ENCODE measurements at regions not wholly inside any gene's neighbourhood (a gene's known extent, or its start where the extent isn't known, plus 50 kb on each side); places are given as distances from the start of the nearest gene placed in this dataset.
"Not testable (repeated sequence)": the region's sequence is repeated elsewhere in the genome, so short reads cannot be mapped to it uniquely, and the experiment has no call there.

DNA sequence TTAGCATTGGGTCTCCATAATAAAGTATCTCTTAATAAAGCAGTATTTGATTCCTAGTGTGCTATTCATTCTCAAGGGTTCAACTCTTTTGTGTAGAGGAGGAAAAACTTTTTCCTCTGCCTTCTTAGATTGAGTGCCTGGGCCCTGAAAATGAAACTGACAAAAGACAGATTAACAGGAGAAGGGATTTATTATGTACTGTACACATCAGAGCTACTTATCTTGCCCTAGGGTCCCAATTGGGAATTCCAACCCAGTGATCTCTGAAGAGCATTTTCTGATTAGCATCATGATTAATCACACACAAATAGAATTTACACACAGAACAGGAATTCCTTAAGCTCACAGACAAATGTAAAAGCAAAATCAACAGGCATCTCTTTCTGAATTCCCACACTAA, 128.9 kb downstream of the CD164 start:
- no peak for DNase-seq

DNA sequence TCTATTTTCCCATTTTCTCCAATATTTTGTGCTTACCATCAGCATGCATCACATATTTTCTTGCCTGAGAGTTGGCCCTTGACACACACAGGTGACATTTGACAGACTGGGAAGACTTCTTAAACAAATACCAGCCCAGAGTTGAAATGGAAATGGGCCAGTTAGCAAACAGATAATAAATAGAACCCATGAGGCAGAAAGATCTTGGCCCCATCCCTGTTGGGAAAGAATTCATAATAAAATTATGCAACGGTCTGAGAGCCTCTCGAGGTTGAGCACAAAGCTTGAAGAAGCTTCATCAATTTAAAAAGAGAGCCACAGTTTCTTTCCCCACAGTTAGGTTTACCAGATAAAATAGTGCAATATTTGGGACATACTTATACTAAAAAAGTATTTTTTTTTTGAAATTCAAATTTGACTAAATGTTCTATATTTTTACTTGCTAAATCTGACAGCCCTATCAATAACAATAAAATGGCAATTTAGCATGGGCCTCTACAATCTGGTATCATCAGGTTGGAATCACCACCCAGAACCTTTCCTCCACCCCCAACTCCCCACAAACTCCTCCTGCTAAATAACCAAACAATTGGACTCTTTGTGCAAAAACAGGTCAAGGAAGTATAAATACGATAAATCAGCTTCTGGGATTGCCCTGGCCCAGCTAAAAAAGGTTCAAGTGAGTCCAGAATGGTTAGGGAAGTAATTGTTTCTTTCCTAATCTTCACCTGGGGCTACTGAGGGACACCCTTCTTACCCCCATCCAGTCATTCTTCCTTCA, 129.8 kb downstream of the CD164 start:
- DNase-seq: peak; percentile 72

GRCh38 chr6:109251839-109252238, 130.4 kb downstream of the CD164 start:
- DNase-seq: no peak

- not testable (repeated sequence) for DNase-seq
Observed at GRCh38 chr6:109250544-109251156, 131.6 kb downstream of the CD164 start.

DNA sequence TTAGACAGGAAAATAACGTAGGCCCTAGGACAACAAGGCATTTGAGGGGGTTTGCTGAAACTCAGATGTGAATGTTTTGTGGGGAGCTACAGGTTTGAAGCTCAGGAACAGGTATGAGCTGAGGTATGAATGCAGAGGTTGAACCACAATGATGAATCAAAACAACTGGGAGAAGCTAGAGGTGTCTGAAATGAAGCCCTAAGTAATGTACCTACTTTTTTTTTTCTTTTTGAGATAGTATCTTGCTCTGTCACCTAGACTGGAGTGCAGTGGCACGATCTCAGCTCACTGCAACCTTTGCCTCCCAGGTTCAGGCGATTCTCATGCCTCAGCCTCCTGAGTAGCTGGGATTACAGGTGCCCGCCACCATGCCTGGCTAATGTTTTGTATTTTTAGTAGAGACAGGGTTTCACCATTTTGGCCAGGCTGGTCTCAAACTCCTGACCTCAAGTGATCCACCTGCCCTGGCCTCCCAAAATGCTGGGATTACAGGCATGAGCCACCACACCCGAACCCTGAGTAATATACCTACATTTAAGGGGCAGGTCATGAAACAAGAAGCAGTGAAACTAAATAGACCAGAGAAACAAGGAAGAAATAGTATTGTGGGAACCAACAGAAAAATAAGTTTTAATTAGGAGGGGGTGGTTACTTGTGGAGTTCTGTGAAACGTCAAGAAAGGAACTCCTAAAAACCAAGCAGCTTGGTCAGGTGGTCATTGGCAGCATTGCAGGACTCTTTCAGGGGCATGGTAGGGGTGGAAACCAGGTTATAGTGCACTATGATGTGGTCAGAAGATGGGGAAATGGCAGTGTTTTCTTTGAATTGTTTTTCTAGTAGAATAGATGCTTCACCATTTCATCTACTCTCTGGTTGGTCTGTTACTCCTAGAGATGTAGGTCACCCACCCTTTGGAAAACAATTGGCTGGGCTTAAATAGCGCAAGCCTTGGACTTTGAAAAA, 138.1 kb downstream of the CD164 start:
- no peak for DNase-seq

DNA sequence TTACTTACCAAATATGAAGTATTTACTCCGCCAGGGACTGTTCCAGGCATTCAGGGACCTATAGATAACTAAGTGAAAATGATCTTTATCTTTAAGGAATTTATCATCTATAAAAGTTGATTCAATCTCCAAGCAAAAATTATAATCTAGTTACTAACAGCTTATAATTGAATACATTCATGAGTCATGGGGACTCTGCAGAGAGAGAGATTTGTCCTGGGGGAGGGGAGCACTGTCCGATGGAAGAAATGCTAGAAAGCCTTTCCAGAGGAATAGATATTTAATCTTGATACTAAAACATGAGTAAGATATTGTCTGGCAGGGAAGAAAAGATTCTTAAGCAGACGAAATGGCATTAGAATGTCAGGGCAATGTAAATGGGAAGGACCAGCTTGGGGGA, 139.3 kb downstream of the CD164 start:
- no peak for DNase-seq

- peak; percentile 10 for DNase-seq
Observed at GRCh38 chr6:109242029-109242428, 140.2 kb downstream of the CD164 start.

DNA sequence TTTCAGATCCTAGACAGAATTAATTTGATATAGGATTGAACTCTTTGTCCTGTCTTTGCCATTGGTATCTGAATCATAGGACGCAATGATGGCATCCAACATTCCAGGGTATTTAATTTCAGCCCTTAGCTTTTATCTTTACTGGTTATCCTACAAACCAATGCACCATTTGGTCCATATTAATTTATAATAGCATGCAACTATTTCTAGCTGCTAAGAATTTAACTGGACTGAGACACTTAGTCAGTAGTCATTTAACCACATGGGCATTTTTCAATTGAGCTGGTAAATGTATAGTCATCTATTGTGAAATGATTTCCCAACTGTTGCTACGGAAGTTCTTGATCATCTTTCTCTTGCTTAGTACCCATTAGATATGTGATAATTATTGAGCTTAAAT, 141.1 kb downstream of the CD164 start:
- DNase-seq: no peak

GRCh38 chr6:109240370-109241084, 141.7 kb downstream of the CD164 start:
- DNase-seq: no peak

DNA sequence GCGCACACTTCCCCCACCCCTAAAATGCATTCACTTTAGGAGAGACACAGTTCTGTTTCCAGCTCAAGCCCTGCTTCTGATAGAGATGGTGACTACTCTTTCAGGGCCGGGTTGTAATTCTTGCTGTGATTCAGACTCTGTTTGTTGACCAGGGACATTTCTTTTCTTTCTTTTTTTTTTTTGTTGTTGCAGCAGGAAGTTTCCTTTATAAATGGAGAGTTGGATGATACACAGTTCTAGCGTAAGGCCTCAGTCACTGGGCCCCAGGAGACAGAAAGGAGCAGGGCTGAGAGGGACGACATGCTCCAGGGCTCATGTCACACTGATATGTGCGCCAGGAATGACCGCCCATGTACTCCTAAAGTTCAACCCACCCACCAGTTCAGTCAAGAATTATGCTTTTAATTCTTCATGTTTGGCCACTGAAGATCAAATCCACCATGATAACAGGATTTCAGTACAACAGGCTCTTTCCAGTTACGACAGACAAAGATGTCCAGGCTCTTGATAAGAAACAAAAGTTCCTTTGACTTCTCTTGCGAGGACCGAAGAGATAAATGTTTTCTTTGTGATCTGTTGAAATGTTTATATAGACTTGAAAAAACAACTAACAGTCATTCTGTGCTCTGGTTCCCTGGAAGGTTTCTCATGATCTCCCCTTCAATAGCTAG, 142.5 kb downstream of the CD164 start:
- DNase-seq: no peak

DNA sequence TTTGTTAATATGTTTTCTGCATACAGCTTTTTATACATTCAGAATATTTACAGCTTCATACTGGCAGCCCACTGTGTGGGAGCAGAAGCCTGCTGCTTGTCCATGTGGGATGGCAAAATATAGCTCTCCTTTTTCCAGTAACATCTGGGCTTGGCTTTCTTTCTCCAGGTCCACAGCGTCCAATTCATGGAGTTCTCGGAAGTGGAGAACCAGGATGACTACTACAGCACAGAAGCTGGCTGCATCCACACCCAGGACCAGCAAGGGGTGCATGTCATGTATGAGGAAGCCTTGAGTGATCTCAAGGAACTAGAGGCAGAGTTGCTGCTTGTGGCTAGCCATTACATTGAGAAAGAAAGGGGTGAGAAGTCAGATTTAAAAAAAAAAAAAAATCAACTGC, 143.1 kb downstream of the CD164 start:
- no peak for DNase-seq

DNA sequence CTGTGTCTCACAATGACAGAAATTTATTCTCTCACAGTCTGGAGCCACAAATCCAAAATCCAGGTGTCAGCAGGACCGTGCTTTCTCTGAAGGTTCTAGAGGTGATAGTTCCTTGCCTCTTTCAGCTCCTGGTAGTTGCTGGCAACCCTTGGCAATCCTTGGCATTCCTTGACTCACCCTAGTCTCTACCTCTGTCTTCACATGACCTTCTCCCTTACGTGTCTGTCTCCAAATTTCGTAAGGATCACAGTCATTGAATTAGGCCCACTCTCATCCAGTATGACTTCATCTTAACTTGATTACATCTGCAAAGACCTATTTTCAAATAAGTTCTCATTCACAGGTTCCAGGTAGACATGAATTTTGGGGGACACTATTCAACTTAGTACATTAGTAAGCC, 143.1 kb downstream of the CEP57L1 start:
- DNase-seq: no peak

- DNase-seq: no peak
Observed at GRCh38 chr6:109237986-109238329, 142.7 kb downstream of the CEP57L1 start.

- DNase-seq: no peak
Observed at GRCh38 chr6:109237077-109237985, 142.0 kb downstream of the CEP57L1 start.

DNA sequence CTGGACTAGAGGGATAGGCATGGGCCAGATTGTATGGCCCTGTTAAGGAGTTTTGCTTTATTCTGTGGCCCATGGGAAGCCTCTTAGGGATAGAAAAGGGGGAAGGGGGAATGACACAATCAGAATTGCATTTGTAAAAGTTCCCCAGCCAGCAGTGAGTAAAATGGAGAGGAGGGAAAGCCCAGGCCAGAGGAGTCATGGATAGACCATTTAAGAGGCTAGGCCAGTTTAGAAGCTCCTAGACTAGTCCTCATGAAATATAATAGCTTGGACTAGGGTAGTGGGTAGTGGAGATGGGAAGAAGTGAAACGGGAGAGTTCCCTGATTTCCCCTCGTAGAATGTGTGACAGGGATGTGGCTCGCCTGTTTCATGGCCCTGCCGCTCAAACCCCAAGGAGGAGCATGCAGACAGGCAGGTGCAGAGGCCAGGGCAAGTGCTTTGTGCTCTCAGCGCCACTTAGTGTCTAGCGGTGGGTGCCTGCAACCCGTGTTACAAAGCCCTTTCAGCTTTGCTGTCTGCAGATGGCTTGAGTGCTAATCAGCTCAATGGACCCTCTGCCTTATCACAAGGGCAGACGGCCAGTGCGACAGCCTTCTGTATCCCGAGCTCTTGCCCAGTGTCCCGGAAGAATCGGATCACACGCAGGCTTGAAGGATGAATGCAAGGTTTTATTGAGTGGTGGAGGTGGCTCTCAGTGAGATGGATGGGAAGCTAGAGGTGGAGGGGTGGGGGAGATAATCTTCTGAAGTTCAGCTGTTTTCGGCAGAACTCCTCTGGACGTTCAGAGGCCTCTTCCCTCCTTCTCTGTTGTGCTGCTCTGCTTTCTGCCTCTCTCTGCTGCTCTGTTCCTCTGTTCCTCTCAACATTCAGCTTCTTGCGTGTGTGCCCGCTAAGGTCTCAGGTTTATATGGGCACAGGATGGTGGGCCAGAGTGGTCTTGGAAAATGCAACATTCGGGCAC, 141.1 kb downstream of the CEP57L1 start:
- DNase-seq: peak; percentile 13

DNA sequence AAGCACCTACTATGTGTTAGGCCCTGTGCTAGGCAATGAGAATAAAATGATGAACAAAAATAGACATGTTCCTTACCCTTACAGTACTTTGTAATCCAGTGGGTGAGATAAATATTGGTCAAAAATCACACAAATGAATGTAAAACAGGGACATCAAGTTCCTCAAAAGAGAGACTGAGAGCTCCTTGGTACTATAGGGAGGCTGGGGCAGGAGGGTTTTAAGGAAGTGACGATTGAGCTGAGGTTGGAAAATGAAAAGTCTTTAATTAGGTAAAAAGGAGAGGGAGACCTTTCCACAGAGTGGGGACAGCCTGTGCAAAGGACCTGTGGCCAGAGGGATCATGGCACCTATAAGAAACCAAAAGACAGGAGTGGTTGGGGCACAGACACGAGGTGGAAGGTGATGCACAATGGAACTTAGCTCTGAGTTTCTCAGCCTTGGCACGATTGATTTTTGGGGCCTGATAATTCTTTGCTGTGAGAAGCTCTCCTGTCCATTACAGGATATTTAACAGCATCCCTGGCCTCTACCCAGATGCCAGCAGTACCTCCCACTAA, 140.3 kb downstream of the CEP57L1 start:
- no peak for DNase-seq

- no peak for DNase-seq
Observed at GRCh38 chr6:109230453-109230852, 135.1 kb downstream of the CEP57L1 start.

DNA sequence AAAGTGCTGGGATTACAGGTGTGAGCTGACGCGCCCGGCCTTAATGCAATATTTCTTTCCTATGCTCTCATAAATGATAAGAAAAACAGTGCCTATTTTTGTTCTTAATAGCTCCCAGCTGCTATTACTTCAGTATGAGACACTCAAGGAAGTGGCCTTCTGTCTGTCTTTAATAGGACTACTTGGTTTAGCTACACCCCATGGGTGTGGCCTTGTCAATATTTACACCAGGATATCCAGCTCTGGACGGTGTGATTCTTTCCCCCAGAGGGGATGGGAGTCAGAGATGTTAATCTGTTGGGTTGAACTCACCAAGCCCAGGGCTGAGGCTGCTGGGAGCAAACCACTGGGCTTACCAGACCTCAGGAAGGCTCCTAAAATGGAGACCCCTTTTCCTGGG, 134.2 kb downstream of the CEP57L1 start:
- no peak for DNase-seq

- no peak for DNase-seq
Observed at GRCh38 chr6:109227646-109228045, 132.3 kb downstream of the CEP57L1 start.

GRCh38 chr6:109226353-109226752, 131.0 kb downstream of the CEP57L1 start:
- no peak for DNase-seq

All from NCI-H2029 treated with DMSO at 0.1 percent for 48 hours (cell line).